H9 (cell line): ENCODE measurements at regions not wholly inside any gene's neighbourhood (a gene's known extent, or its start where the extent isn't known, plus 50 kb on each side); places are given as distances from the start of the nearest gene placed in this dataset.

ENCODE experiments used
- DNase-seq: peaks from one replicate; pipeline ENCODE4 v3.0.0-alpha.2; 2017
- H2AFZ ChIP-seq: one replicate; pipeline ENCODE4 v1.6.1; 2013; ENCODE audit warnings: mild to moderate bottlenecking, low read length, control low read depth, moderate library complexity
- H2AK5ac ChIP-seq: 2 replicates; pipeline ENCODE4 v1.6.1; 2013; ENCODE audit warnings: low read length, control low read depth, mixed read lengths; ENCODE audit not compliant: insufficient read length
- H2BK120ac ChIP-seq: one replicate; pipeline ENCODE4 v1.6.1; 2013; ENCODE audit warnings: low read depth, mild to moderate bottlenecking, low read length, control low read depth, inconsistent platforms; ENCODE audit not compliant: poor library complexity, severe bottlenecking
- H2BK12ac ChIP-seq: 2 replicates; pipeline ENCODE4 v1.6.1; 2013; ENCODE audit warnings: low read length, control low read depth, mixed read lengths, low read depth; ENCODE audit not compliant: insufficient read length
- H2BK15ac ChIP-seq: 2 replicates; pipeline ENCODE4 v1.6.1; 2013; ENCODE audit warnings: low read depth, low read length, control low read depth
- H2BK20ac ChIP-seq: one replicate; pipeline ENCODE4 v1.6.1; 2013; ENCODE audit warnings: low read depth, mild to moderate bottlenecking, low read length, control low read depth, inconsistent platforms; ENCODE audit not compliant: poor library complexity, severe bottlenecking
- H2BK5ac ChIP-seq: 2 replicates; pipeline ENCODE4 v1.6.1; 2013; ENCODE audit warnings: low read length, control low read depth, mixed read lengths; ENCODE audit not compliant: insufficient read length
- H3K14ac ChIP-seq: 2 replicates; pipeline ENCODE4 v1.6.1; 2013; ENCODE audit warnings: low read length, control low read depth; ENCODE audit not compliant: insufficient read depth
- H3K18ac ChIP-seq: 2 replicates; pipeline ENCODE4 v1.6.1; 2013; ENCODE audit warnings: low read depth, mild to moderate bottlenecking, mixed read lengths, low read length, control low read depth; ENCODE audit not compliant: insufficient read length
- H3K23ac ChIP-seq: 2 replicates; pipeline ENCODE4 v1.6.1; 2013; ENCODE audit warnings: low read length, control low read depth, mixed read lengths, low read depth; ENCODE audit not compliant: insufficient read length
- H3K23me2 ChIP-seq: 2 replicates; pipeline ENCODE4 v1.6.1; 2013; ENCODE audit warnings: low read depth, mild to moderate bottlenecking, mixed read lengths, low read length, control low read depth; ENCODE audit not compliant: insufficient read length, poor library complexity, severe bottlenecking
- H3K27ac ChIP-seq: 2 replicates; pipeline ENCODE4 v1.5.1; 2013; ENCODE audit warnings: low read length, control low read depth, mixed read lengths, low read depth; ENCODE audit not compliant: insufficient read length
- H3K27me3 ChIP-seq: 2 replicates; pipeline ENCODE4 v1.6.1; 2013; ENCODE audit warnings: low read length, control low read depth, inconsistent platforms; ENCODE audit not compliant: insufficient read depth
- H3K4ac ChIP-seq: 2 replicates; pipeline ENCODE4 v1.6.1; 2013; ENCODE audit warnings: low read depth, mild to moderate bottlenecking, control low read depth, inconsistent platforms, low read length, moderate library complexity
- H3K4me1 ChIP-seq: 2 replicates; pipeline ENCODE4 v1.6.1; 2013; ENCODE audit warnings: low read length, control low read depth, inconsistent platforms; ENCODE audit not compliant: insufficient read depth
- H3K4me2 ChIP-seq: 2 replicates; pipeline ENCODE4 v1.6.1; 2013; ENCODE audit warnings: low read length, control low read depth, mixed read lengths; ENCODE audit not compliant: insufficient read length, insufficient read depth
- H3K56ac ChIP-seq: 2 replicates; pipeline ENCODE4 v1.6.1; 2013; ENCODE audit warnings: low read depth, mild to moderate bottlenecking, mixed read lengths, low read length, control low read depth; ENCODE audit not compliant: insufficient read length
- H3K79me1 ChIP-seq: 2 replicates; pipeline ENCODE4 v1.6.1; 2013; ENCODE audit warnings: low read depth, mild to moderate bottlenecking, moderate library complexity, low read length, control low read depth, inconsistent platforms; ENCODE audit not compliant: insufficient read depth, poor library complexity, severe bottlenecking
- H3K79me2 ChIP-seq: 2 replicates; pipeline ENCODE4 v1.6.1; 2013; ENCODE audit warnings: low read length, control low read depth, inconsistent platforms; ENCODE audit not compliant: insufficient read depth
- H3K9ac ChIP-seq: 2 replicates; pipeline ENCODE4 v1.6.1; 2013; ENCODE audit warnings: low read length, control low read depth, mixed read lengths; ENCODE audit not compliant: insufficient read length; ENCODE audit errors: extremely low read depth
- H3K9me3 ChIP-seq: one replicate; pipeline ENCODE4 v1.6.1; 2013; ENCODE audit warnings: low read depth, low read length, inconsistent platforms; ENCODE audit not compliant: control insufficient read depth
- H3T11ph ChIP-seq: one replicate; pipeline ENCODE4 v1.6.1; 2013; ENCODE audit warnings: mild to moderate bottlenecking, low read length, control low read depth, inconsistent platforms
- H4K20me1 ChIP-seq: one replicate; pipeline ENCODE4 v1.6.1; 2013; ENCODE audit not compliant: control insufficient read depth, insufficient read length, insufficient read depth
- H4K5ac ChIP-seq: 2 replicates; pipeline ENCODE4 v1.6.1; 2013; ENCODE audit warnings: low read depth, mild to moderate bottlenecking, mixed read lengths, low read length, control low read depth; ENCODE audit not compliant: insufficient read length
- H4K8ac ChIP-seq: replicated peaks from 2 replicates; pipeline ENCODE4 v1.6.1; 2013; ENCODE audit warnings: low read length, control low read depth, mixed read lengths, low read depth; ENCODE audit not compliant: insufficient read length
- H4K91ac ChIP-seq: 2 replicates; pipeline ENCODE4 v1.6.1; 2013; ENCODE audit warnings: low read depth, mild to moderate bottlenecking, moderate library complexity, mixed read lengths, low read length, control low read depth; ENCODE audit not compliant: insufficient read length
- H3K27ac Mint-ChIP-seq, 3 experiments: 2 replicates in 2 of 3; 3 replicates in 1 of 3; pipeline ENCODE4 v1.8.0; 2020 to 2021; ENCODE audit warnings: mixed read lengths in 3 of 3, mild to moderate bottlenecking in 1 of 3, moderate library complexity in 1 of 3
- H3K27me3 Mint-ChIP-seq: 2 replicates; pipeline ENCODE4 v1.8.0; 2021; ENCODE audit warnings: low read depth, mild to moderate bottlenecking, moderate library complexity, mixed read lengths
- H3K36me3 Mint-ChIP-seq, 3 experiments: 2 replicates in 2 of 3; 3 replicates in 1 of 3; pipeline ENCODE4 v1.8.0; 2020 to 2021; ENCODE audit warnings: low read depth in 3 of 3, mixed read lengths in 3 of 3; ENCODE audit not compliant: insufficient read depth in 1 of 3
- H3K4me1 Mint-ChIP-seq, 2 experiments: 2 replicates each; pipeline ENCODE4 v1.8.0; 2020; ENCODE audit warnings: mixed read lengths in 2 of 2
- H3K4me3 Mint-ChIP-seq, 2 experiments: 2 replicates in 1 of 2; 3 replicates in 1 of 2; pipeline ENCODE4 v1.8.0; 2020 to 2021; ENCODE audit warnings: mild to moderate bottlenecking in 2 of 2, mixed read lengths in 2 of 2, moderate library complexity in 1 of 2
- H3K9me3 Mint-ChIP-seq, 2 experiments: 2 replicates in 1 of 2; 3 replicates in 1 of 2; pipeline ENCODE4 v1.8.0; 2020; ENCODE audit warnings: mild to moderate bottlenecking in 2 of 2, mixed read lengths in 2 of 2, moderate library complexity in 1 of 2
- TF ChIP-seq, protein P1 (sequence below): fragments of 200-600 bp; sonication (generic); conservative IDR thresholded peaks from 3 replicates; pipeline ENCODE4 v1.8.0; 2021; ENCODE audit warnings: antibody characterized with exemption, mild to moderate bottlenecking

DNA sequence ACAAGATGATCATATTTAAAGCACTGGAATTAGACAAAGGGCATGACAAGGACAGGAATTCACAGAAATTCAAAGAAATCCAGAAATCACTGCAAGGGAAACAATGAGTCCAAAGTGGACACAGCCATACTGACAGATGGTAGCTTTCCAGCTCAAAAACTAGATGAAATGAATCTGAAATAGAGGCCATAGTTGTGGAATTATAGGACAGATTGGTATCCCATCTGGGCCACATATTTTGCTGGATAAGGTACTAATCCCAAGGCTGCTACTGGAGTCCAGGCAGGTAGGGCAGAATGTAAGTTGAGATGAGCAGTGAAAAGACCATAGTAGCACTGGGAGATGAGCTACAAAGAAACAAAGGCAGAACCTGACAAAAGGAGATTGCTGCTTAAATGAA is 258.3 kb upstream of the ANO3 start:
- Histone ChIP-seq H3T11ph (no peak overlapping the region), H3K23me2 (no peaks in the 10 kb centered on the region), H3K14ac (no peak overlapping the region), H4K91ac (no peak overlapping the region), H3K27me3 (no peaks in the 10 kb centered on the region), H3K27ac (no peak overlapping the region), H3K9ac (no peak overlapping the region), H3K18ac (no peak overlapping the region), H3K79me1 (no peaks in the 10 kb centered on the region), H2BK15ac (no peak overlapping the region), H2AK5ac (no peak overlapping the region), H3K4me2 (no peak overlapping the region), H2AFZ (no peak overlapping the region), H4K8ac (no peak overlapping the region), H3K4me1 (no peaks in the 10 kb centered on the region), H2BK12ac (no peak overlapping the region), H2BK5ac (no peak overlapping the region), H3K23ac (no peak overlapping the region), H3K79me2 (no peaks in the 10 kb centered on the region), H3K56ac (no peak overlapping the region), H4K20me1 (no peaks in the 10 kb centered on the region), H3K9me3 (no peaks in the 10 kb centered on the region), H2BK120ac (no peak overlapping the region), H2BK20ac (no peak overlapping the region), H3K4ac (no peak overlapping the region), H4K5ac (no peak overlapping the region)
- TF ChIP-seq, protein P1, sequence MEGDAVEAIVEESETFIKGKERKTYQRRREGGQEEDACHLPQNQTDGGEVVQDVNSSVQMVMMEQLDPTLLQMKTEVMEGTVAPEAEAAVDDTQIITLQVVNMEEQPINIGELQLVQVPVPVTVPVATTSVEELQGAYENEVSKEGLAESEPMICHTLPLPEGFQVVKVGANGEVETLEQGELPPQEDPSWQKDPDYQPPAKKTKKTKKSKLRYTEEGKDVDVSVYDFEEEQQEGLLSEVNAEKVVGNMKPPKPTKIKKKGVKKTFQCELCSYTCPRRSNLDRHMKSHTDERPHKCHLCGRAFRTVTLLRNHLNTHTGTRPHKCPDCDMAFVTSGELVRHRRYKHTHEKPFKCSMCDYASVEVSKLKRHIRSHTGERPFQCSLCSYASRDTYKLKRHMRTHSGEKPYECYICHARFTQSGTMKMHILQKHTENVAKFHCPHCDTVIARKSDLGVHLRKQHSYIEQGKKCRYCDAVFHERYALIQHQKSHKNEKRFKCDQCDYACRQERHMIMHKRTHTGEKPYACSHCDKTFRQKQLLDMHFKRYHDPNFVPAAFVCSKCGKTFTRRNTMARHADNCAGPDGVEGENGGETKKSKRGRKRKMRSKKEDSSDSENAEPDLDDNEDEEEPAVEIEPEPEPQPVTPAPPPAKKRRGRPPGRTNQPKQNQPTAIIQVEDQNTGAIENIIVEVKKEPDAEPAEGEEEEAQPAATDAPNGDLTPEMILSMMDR, result no peak
- Mint-ChIP-seq H3K36me3 (no peaks in the 10 kb centered on the region), H3K4me1 (no peaks in the 10 kb centered on the region), H3K4me3 (no peak overlapping the region), H3K27me3 (no peaks in the 10 kb centered on the region), H3K27ac (no peak overlapping the region), H3K9me3 (no peaks in the 10 kb centered on the region)
- no peak for DNase-seq
